ENCODE measurements at regions not wholly inside any gene's neighbourhood (a gene's known extent, or its start where the extent isn't known, plus 50 kb on each side); places are given as distances from the start of the nearest gene placed in this dataset.
"Not testable (repeated sequence)": the region's sequence is repeated elsewhere in the genome, so short reads cannot be mapped to it uniquely, and the experiment has no call there.

DNA sequence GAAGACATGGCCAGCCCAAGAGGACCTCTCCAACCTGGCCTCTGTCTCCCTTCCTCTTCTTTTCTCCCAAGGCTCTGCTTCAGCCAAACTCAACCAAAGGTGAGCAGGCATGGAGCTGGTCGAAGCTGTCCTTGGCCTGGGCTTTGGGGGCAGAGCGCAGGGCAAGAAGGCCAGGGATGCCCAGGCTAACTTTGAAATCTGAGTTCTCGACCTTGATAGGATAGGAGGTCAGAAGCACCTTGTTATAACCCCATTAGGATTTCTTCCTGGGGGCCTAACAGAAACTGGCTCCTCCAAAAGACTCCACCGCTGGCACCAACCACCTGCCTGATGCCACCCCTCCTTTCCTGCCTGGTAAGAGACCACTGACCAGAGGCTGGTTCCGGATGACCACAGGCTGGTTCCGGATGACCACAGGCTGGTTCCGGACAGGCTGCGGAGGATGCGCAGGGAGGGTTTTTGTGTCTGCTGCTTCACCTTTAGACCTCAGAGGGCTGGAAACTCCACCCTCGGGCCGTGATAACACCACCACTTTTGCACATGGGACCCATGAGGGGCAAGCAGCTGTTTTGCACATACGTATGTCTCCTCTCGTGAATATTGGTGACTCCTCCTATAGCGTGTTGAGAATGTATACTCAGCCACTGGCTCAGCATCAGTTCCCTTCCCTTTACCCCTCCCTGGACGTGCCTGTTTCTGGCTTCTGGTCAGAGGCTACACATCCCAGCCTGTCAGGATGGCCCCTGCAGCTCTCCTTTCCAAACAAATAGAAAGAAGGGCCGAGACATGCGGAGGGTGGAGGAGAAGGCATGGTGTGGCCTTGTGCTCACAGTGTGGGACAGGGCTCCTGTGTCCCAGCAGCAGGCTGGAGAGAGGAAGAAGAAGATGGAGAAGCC lies 140.1 kb downstream of the DNAJB6 start:
- TF ChIP-seq, protein P1, sequence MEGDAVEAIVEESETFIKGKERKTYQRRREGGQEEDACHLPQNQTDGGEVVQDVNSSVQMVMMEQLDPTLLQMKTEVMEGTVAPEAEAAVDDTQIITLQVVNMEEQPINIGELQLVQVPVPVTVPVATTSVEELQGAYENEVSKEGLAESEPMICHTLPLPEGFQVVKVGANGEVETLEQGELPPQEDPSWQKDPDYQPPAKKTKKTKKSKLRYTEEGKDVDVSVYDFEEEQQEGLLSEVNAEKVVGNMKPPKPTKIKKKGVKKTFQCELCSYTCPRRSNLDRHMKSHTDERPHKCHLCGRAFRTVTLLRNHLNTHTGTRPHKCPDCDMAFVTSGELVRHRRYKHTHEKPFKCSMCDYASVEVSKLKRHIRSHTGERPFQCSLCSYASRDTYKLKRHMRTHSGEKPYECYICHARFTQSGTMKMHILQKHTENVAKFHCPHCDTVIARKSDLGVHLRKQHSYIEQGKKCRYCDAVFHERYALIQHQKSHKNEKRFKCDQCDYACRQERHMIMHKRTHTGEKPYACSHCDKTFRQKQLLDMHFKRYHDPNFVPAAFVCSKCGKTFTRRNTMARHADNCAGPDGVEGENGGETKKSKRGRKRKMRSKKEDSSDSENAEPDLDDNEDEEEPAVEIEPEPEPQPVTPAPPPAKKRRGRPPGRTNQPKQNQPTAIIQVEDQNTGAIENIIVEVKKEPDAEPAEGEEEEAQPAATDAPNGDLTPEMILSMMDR (conservative IDR thresholded peaks at IDR 0.05; ENCODE audit: low read depth, low read length) = no peak
- DNase-seq (ENCODE audit: low read depth) = no peak
- H3K4me3 ChIP-seq (ENCODE audit: low read depth, low read length) = no peak overlapping the region

DNA sequence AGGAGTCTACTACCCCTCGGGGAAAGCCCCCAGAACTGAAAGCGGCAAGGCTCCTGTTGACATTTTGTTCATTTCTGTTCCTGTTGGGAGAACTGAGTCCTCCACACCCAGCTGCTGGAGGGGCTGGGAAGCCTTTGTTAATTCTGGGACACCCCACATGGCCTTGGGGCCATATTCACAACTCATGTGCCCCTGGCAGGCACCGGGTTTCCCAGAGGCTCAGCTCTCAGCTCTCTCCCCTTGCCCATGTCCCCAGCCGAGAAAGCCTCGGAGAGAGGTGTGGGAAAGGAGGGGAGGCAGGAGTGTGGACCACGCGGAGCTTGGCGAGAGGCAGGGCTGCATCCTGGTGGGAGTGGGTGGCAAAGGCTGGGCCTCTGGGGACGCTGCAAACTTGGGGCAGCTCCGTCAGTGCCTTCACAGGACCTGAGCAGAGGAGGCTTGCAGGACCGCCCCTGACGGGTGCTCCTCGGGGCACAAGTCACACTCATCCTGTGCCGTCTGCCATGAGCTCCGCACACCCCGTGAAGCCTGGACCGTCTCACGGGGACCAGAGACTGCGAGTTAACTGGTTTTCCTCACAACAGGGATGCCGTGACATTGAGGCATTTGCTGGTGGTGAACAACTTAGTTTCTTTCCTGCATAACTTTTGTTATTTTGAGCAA lies 140.9 kb downstream of the DNAJB6 start:
- DNase-seq (ENCODE audit: low read depth) = no peak
- TF ChIP-seq, protein P1 (conservative IDR thresholded peaks at IDR 0.05; ENCODE audit: low read depth, low read length) = no peak
- H3K4me3 ChIP-seq (ENCODE audit: low read depth, low read length) = peak overlapping the region; percentile 32

DNA sequence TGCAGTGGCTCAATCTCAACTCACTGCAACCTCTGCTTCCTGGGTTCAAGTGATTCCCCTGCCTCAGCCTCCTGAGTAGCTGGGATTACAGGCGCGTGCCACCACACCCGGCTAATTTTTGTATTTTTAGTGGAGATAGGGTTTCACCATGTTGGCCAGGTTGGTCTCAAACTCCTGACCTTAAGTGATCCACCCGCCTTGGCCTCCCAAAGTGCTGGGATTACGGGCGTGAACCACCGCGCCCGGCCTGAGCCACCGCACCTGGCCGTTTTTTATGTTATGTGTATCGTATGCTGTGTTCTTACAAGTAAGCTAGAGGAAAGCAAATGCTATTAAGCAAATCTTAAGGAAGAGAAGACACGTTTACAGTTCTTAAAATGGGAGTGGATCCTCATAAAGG lies 141.8 kb downstream of the DNAJB6 start:
- H3K4me3 ChIP-seq (ENCODE audit: low read depth, low read length); DNase-seq (ENCODE audit: low read depth): not testable (repeated sequence)

DNA sequence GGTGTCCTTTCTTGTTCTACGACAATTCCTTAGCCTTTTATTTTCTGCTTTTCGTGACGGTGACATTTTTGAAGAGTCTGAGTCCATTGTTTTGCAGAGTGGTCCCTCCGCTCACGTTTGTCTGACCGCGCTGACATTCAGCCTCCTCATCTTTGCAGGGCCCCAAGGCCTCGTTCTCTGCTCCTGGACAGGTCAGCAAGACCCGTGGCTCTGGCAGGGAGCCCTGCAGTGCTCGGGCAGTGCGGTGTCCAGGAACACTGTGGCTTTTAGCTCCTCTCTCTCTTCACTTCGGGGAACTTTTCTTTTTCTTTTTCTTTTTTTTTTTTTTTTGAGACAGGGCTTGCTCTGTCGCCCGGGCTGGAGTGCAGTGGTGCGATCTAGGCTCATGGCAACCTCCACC lies 142.5 kb downstream of the DNAJB6 start:
- no peak for DNase-seq (ENCODE audit: low read depth)
- no peak overlapping the region for H3K4me3 ChIP-seq (ENCODE audit: low read depth, low read length)
- TF ChIP-seq, protein P1 (conservative IDR thresholded peaks at IDR 0.05; ENCODE audit: low read depth, low read length) = no peak

DNA sequence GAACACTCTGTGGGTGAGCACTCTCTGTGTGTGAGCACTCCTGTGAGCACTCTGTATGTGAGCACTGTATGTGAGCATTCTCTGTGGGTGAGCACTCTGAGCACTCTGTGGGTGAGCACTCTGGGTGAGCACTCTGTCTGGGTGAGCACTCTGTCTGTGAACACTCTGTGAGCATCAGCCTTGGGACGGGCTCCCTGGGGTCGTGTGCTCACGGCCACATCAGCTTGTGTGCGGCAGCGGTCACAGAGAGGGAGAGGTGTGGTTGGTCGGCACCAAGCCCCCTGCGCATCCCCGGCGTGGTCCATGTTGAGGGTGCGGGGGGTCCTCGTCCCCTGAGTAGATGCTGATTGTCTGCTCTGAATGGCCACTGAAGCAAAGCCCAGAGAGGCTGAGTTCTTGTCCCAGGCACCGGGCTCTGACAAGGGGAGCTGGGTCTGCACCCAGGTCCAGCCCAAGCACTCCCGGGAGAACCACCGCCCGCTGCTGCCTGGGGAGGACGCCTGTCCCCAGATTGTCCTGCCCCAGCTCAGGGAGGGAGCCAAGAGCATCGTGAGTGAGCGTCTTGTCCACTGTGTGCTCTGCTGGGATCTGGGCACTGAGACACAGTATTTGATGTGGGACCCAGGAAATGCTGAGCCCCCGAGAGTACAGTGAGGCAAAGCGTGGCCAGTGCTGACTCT lies 143.7 kb downstream of the DNAJB6 start:
- DNase-seq (ENCODE audit: low read depth) = no peak
- no peak overlapping the region for H3K4me3 ChIP-seq (ENCODE audit: low read depth, low read length)
- TF ChIP-seq, protein P1 (conservative IDR thresholded peaks at IDR 0.05; ENCODE audit: low read depth, low read length) = no peak

DNA sequence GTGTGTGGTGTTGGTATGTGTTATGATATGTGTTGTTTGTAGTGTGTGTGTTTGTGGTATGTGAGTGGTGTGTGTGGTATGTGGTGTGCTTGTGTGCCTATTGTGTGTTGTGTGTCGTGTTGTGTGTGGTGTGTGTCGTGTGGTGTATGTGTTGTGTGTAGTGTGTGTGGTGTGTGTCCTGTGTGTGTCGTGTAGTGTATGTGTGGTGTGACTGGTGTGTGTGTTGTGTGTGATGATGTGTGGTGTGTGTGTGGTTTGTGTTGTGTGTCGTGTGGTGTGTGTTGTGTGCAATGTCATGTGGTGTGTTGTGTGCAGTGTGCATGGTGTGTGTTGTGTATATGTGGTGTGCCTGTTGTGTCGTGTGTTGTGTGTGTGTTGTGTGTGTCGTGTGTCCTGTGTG lies 144.6 kb downstream of the DNAJB6 start:
- DNase-seq (ENCODE audit: low read depth) = no peak
- TF ChIP-seq, protein P1 (conservative IDR thresholded peaks at IDR 0.05; ENCODE audit: low read depth, low read length) = no peak
- no peak overlapping the region for H3K4me3 ChIP-seq (ENCODE audit: low read depth, low read length)

DNA sequence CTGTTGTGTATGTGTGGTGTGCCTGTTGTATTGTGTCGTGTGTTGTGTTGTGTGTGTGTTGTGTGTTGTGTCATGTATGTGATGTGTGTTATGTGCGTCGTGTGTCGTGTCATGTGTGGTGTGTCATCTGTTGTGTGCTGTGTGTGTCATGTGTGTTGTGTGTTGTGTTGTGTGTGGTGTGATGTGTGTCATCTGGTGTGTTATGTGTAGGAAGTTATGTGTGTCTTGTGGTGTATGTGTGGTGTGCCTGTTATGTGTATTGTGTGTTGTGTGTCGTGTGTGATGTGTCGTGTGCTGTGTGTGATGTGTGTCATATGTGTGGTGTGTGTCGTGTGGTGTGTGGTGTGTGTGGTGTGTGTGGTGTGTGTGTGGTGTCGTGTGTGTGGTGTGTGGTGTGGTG lies 145.2 kb downstream of the DNAJB6 start:
- TF ChIP-seq, protein P1 (conservative IDR thresholded peaks at IDR 0.05; ENCODE audit: low read depth, low read length) = no peak
- H3K4me3 ChIP-seq (ENCODE audit: low read depth, low read length) = no peak overlapping the region
- no peak for DNase-seq (ENCODE audit: low read depth)

Measured in choroid plexus epithelial cell (primary cell).